ENCODE measurements at regions not wholly inside any gene's neighbourhood (a gene's known extent, or its start where the extent isn't known, plus 50 kb on each side); places are given as distances from the start of the nearest gene placed in this dataset.
"Not testable (repeated sequence)": the region's sequence is repeated elsewhere in the genome, so short reads cannot be mapped to it uniquely, and the experiment has no call there.

DNA sequence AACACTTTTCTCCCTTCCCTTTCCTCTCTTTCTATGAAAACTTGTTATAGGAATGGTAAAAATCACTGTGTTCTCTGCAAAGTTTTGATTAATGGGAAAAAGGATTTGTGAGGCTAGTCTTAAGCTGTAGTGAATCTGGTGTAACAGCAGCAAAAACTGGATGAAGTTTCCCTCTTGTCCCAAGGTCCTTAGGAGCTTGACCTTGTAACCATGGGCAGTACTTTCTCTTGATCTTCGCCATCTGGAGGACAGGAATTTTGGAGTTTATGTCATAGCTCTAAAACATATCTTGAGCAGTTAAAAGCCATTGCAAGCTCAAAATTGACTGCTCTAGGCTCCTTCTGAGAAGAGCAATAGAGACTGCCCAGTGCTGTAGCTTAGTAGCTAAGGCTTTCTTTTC, 56.5 kb upstream of the GPD1L start:
- WGBS, 4 donors = 41 to 57% (median 50%) methylated on average over 1 of the region's 1 CpG

DNA sequence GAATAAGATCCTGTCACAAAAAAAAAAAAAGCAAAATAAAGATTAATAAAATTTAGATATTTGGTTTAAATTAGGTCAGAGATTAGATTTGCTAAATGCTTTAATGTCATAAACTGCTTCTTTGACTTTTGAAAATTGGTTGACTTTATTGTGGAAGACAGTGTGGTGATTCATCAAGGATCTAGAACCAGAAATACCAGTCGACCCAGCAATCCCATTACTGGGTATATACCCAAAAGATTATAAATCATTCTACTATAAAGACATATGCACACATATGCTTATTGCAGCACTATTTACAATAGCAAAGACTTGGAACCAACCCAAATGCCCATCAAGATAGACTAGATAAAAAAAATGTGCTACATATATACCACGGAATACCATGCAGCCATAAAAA, 54.2 kb upstream of the GPD1L start:
- H3K4me3 ChIP-seq; DNase-seq; H3K9me3 ChIP-seq (replicated peaks in 1 of 3); H3K36me3 ChIP-seq (replicated peaks in 1 of 2); H3K27ac ChIP-seq; intact Hi-C loops (cut with DNase I); H3K4me1 ChIP-seq (replicated peaks in 1 of 2); H3K27me3 ChIP-seq: not testable (repeated sequence)
- 30 to 59% (median 44%) methylated on average over 2 of the region's 2 CpGs for WGBS, 4 donors

More for the DNA sequence above, 56.5 kb upstream of the GPD1L start:
- TF ChIP-seq CTCF (IDR thresholded peaks at IDR 0.05) (no peak), POLR2A (IDR thresholded peaks at IDR 0.05) (no peak)
- H3K9me3 ChIP-seq (replicated peaks in 1 of 3) = no peaks in the 10 kb centered on the region
- intact Hi-C loops (cut with DNase I) = no loop called here
- no peaks in the 10 kb centered on the region for H3K27me3 ChIP-seq
- no peak overlapping the region for H3K27ac ChIP-seq
- no peak for DNase-seq
- H3K36me3 ChIP-seq (replicated peaks in 1 of 2) = no peaks in the 10 kb centered on the region
- no peak overlapping the region for H3K4me3 ChIP-seq
- H3K4me1 ChIP-seq (replicated peaks in 1 of 2) = peaks cover 8 to 12% of the 10 kb centered on the region in 2 donors

- DNase-seq; H3K27ac ChIP-seq; H3K4me1 ChIP-seq (replicated peaks in 1 of 2); intact Hi-C loops (cut with DNase I); H3K36me3 ChIP-seq (replicated peaks in 1 of 2); H3K4me3 ChIP-seq; H3K27me3 ChIP-seq; H3K9me3 ChIP-seq (replicated peaks in 1 of 3): not testable (repeated sequence)
- 65 to 83% (median 76%) methylated on average over 5 of the region's 5 CpGs for WGBS, 4 donors
These were observed 53.6 kb upstream of the GPD1L start for GRCh38 chr3:32052851-32053250.

GRCh38 chr3:32056559-32057290, 49.7 kb upstream of the GPD1L start:
- no peak for DNase-seq
- no peak for TF ChIP-seq CTCF (IDR thresholded peaks at IDR 0.05)
- TF ChIP-seq POLR2A (IDR thresholded peaks at IDR 0.05) = no peak
- Histone ChIP-seq H3K36me3 (replicated peaks in 1 of 2) (no peaks in the 10 kb centered on the region), H3K27me3 (no peaks in the 10 kb centered on the region), H3K27ac (no peak overlapping the region), H3K9me3 (replicated peaks in 1 of 3) (no peaks in the 10 kb centered on the region), H3K4me3 (no peak overlapping the region), H3K4me1 (replicated peaks in 1 of 2) (no peaks in the 10 kb centered on the region)
- intact Hi-C loops (cut with DNase I) = no loop called here
- WGBS, 4 donors = 61 to 78% (median 68%) methylated on average over 5 of the region's 5 CpGs

Small RNA genes lying in the stretch of these regions (small RNA-seq; reads per million reads assigned to genes)
- 0 reads per million in 2 donors for gene RF00019

Data from adrenal gland (tissue), 9 donors.